Activated CD4-positive, alpha-beta T cell treated with anti-CD3 and anti-CD28 coated beads, Interleukin-2, amount 10 ng/mL, durations not matched to agents 24 days and 14 days (primary cell): ENCODE measurements at regions not wholly inside any gene's neighbourhood (a gene's known extent, or its start where the extent isn't known, plus 50 kb on each side); places are given as distances from the start of the nearest gene placed in this dataset.
"Not testable (repeated sequence)": the region's sequence is repeated elsewhere in the genome, so short reads cannot be mapped to it uniquely, and the experiment has no call there.

Experiments used
- DNase-seq: peaks from one replicate; pipeline ENCODE4 v3.0.0; 2022
- H3K27ac Mint-ChIP-seq: one replicate; pipeline ENCODE4 v1.8.0; 2022; ENCODE audit warnings: mild to moderate bottlenecking, mixed read lengths
- H3K27me3 Mint-ChIP-seq: one replicate; pipeline ENCODE4 v1.8.0; 2022; ENCODE audit warnings: mixed read lengths
- H3K36me3 Mint-ChIP-seq: one replicate; pipeline ENCODE4 v1.8.0; 2022; ENCODE audit warnings: low read depth, mild to moderate bottlenecking, mixed read lengths
- H3K4me1 Mint-ChIP-seq: one replicate; pipeline ENCODE4 v1.8.0; 2021; ENCODE audit warnings: mixed read lengths
- H3K4me3 Mint-ChIP-seq: one replicate; pipeline ENCODE4 v1.8.0; 2022; ENCODE audit warnings: mild to moderate bottlenecking, moderate library complexity, mixed read lengths
- H3K9me3 Mint-ChIP-seq: one replicate; pipeline ENCODE4 v1.8.0; 2021; ENCODE audit warnings: mixed read lengths
- intact Hi-C: fragments of 100-400 bp; cut with micrococcal nuclease; formaldehyde crosslinking; loops from one replicate; pipeline ENCODE4 v1.15.1; 2023

GRCh38 chr16:86347090-86347489 lies 163.2 kb upstream of the FOXF1 start:
- Mint-ChIP-seq H3K4me3 (no peak overlapping the region), H3K27ac (no peak overlapping the region), H3K27me3 (peaks cover 31% of the 10 kb centered on the region), H3K9me3 (no peaks in the 10 kb centered on the region), H3K4me1 (no peaks in the 10 kb centered on the region), H3K36me3 (no peaks in the 10 kb centered on the region)
- intact Hi-C loops: no loop called here
- no peak for DNase-seq

- Mint-ChIP-seq H3K27ac (no peak overlapping the region), H3K27me3 (peaks cover 24% of the 10 kb centered on the region), H3K4me3 (no peak overlapping the region), H3K9me3 (no peaks in the 10 kb centered on the region), H3K36me3 (no peaks in the 10 kb centered on the region), H3K4me1 (no peaks in the 10 kb centered on the region)
- no peak for DNase-seq
- intact Hi-C loops: no loop called here
Observed at GRCh38 chr16:86347916-86348555, 162.3 kb upstream of the FOXF1 start.

GRCh38 chr16:86349338-86349900 lies 160.9 kb upstream of the FOXF1 start:
- H3K9me3 Mint-ChIP-seq: no peaks in the 10 kb centered on the region
- H3K4me1 Mint-ChIP-seq: no peaks in the 10 kb centered on the region
- H3K36me3 Mint-ChIP-seq: no peaks in the 10 kb centered on the region
- no peak for DNase-seq
- no peak overlapping the region for H3K4me3 Mint-ChIP-seq
- H3K27me3 Mint-ChIP-seq: peaks cover 10% of the 10 kb centered on the region
- H3K27ac Mint-ChIP-seq: no peak overlapping the region
- intact Hi-C loops: no loop called here

- no peak overlapping the region for H3K27ac Mint-ChIP-seq
- DNase-seq: no peak
- no peak overlapping the region for H3K4me3 Mint-ChIP-seq
- intact Hi-C loops: no loop called here
- no peaks in the 10 kb centered on the region for H3K4me1 Mint-ChIP-seq
- H3K9me3 Mint-ChIP-seq: peaks cover 2% of the 10 kb centered on the region
- H3K27me3 Mint-ChIP-seq: peaks cover 6% of the 10 kb centered on the region
- H3K36me3 Mint-ChIP-seq: no peaks in the 10 kb centered on the region
Observed at GRCh38 chr16:86350289-86350688, 160.0 kb upstream of the FOXF1 start.

- H3K27ac Mint-ChIP-seq: no peak overlapping the region
- DNase-seq: no peak
Observed at GRCh38 chr16:86351041-86351784, 159.1 kb upstream of the FOXF1 start.

GRCh38 chr16:86351785-86352139 lies 158.6 kb upstream of the FOXF1 start:
- intact Hi-C loops, H3K4me3 Mint-ChIP-seq, DNase-seq, H3K4me1 Mint-ChIP-seq, H3K36me3 Mint-ChIP-seq, H3K27ac Mint-ChIP-seq, H3K9me3 Mint-ChIP-seq, H3K27me3 Mint-ChIP-seq: not testable (repeated sequence)

More at GRCh38 chr16:86351041-86351784, 159.1 kb upstream of the FOXF1 start:
- H3K4me3 Mint-ChIP-seq: no peak overlapping the region
- intact Hi-C loops: no loop called here
- no peaks in the 10 kb centered on the region for H3K36me3 Mint-ChIP-seq
- no peaks in the 10 kb centered on the region for H3K4me1 Mint-ChIP-seq
- H3K9me3 Mint-ChIP-seq: peaks cover 6% of the 10 kb centered on the region
- H3K27me3 Mint-ChIP-seq: peaks cover 6% of the 10 kb centered on the region

GRCh38 chr16:86353148-86353547 lies 157.2 kb upstream of the FOXF1 start:
- intact Hi-C loops: no loop called here
- no peak overlapping the region for H3K27ac Mint-ChIP-seq
- H3K9me3 Mint-ChIP-seq: peaks cover 6% of the 10 kb centered on the region
- peaks cover 3% of the 10 kb centered on the region for H3K27me3 Mint-ChIP-seq
- H3K36me3 Mint-ChIP-seq: no peaks in the 10 kb centered on the region
- DNase-seq: no peak
- H3K4me3 Mint-ChIP-seq: no peak overlapping the region
- no peaks in the 10 kb centered on the region for H3K4me1 Mint-ChIP-seq

- H3K4me3 Mint-ChIP-seq: no peak overlapping the region
- H3K27ac Mint-ChIP-seq: no peak overlapping the region
- peaks cover 6% of the 10 kb centered on the region for H3K9me3 Mint-ChIP-seq
- H3K36me3 Mint-ChIP-seq: no peaks in the 10 kb centered on the region
- no peak for DNase-seq
- H3K27me3 Mint-ChIP-seq: peaks cover 5% of the 10 kb centered on the region
- intact Hi-C loops: no loop called here
- no peaks in the 10 kb centered on the region for H3K4me1 Mint-ChIP-seq
Observed at GRCh38 chr16:86353948-86354347, 156.4 kb upstream of the FOXF1 start.

- Mint-ChIP-seq H3K27me3 (peaks cover 5% of the 10 kb centered on the region), H3K9me3 (peaks cover 6% of the 10 kb centered on the region), H3K27ac (no peak overlapping the region), H3K4me1 (no peaks in the 10 kb centered on the region), H3K4me3 (no peak overlapping the region), H3K36me3 (no peaks in the 10 kb centered on the region)
- no peak for DNase-seq
- intact Hi-C loops: no loop called here
Observed at GRCh38 chr16:86354641-86355513, 155.4 kb upstream of the FOXF1 start.

- no peaks in the 10 kb centered on the region for H3K4me1 Mint-ChIP-seq
- intact Hi-C loops: no loop called here
- H3K36me3 Mint-ChIP-seq: no peaks in the 10 kb centered on the region
- H3K9me3 Mint-ChIP-seq: peaks cover 6% of the 10 kb centered on the region
- no peak overlapping the region for H3K4me3 Mint-ChIP-seq
- H3K27me3 Mint-ChIP-seq: peaks cover 5% of the 10 kb centered on the region
- H3K27ac Mint-ChIP-seq: no peak overlapping the region
- no peak for DNase-seq
Observed at GRCh38 chr16:86355531-86355930, 154.8 kb upstream of the FOXF1 start.

GRCh38 chr16:86355951-86356350 lies 154.4 kb upstream of the FOXF1 start:
- Mint-ChIP-seq H3K9me3 (peaks cover 6% of the 10 kb centered on the region), H3K27me3 (peaks cover 4% of the 10 kb centered on the region)

GRCh38 chr16:86356804-86357203 lies 153.5 kb upstream of the FOXF1 start:
- H3K27me3 Mint-ChIP-seq: peaks cover 5% of the 10 kb centered on the region
- H3K4me1 Mint-ChIP-seq: no peaks in the 10 kb centered on the region
- H3K27ac Mint-ChIP-seq: no peak overlapping the region
- H3K9me3 Mint-ChIP-seq: peaks cover 6% of the 10 kb centered on the region
- no peak overlapping the region for H3K4me3 Mint-ChIP-seq
- intact Hi-C loops: no loop called here
- DNase-seq: no peak
- no peaks in the 10 kb centered on the region for H3K36me3 Mint-ChIP-seq

More at GRCh38 chr16:86355951-86356350, 154.4 kb upstream of the FOXF1 start:
- no peaks in the 10 kb centered on the region for H3K36me3 Mint-ChIP-seq
- no peak for DNase-seq
- H3K4me3 Mint-ChIP-seq: no peak overlapping the region
- no peak overlapping the region for H3K27ac Mint-ChIP-seq
- intact Hi-C loops: no loop called here
- H3K4me1 Mint-ChIP-seq: no peaks in the 10 kb centered on the region

- Mint-ChIP-seq H3K9me3 (peaks cover 6% of the 10 kb centered on the region), H3K4me1 (no peaks in the 10 kb centered on the region), H3K36me3 (no peaks in the 10 kb centered on the region), H3K27ac (no peak overlapping the region), H3K4me3 (no peak overlapping the region), H3K27me3 (peaks cover 5% of the 10 kb centered on the region)
- intact Hi-C loops: no loop called here
- DNase-seq: no peak
Observed at GRCh38 chr16:86357303-86357702, 153.0 kb upstream of the FOXF1 start.

GRCh38 chr16:86357950-86358349 lies 152.4 kb upstream of the FOXF1 start:
- Mint-ChIP-seq H3K27ac (no peak overlapping the region), H3K4me1 (no peaks in the 10 kb centered on the region), H3K9me3 (peaks cover 6% of the 10 kb centered on the region), H3K36me3 (no peaks in the 10 kb centered on the region), H3K4me3 (no peak overlapping the region), H3K27me3 (peaks cover 7% of the 10 kb centered on the region)
- intact Hi-C loops: no loop called here
- DNase-seq: no peak
